GM20431 (cell line): ENCODE measurements at regions not wholly inside any gene's neighbourhood (a gene's known extent, or its start where the extent isn't known, plus 50 kb on each side); places are given as distances from the start of the nearest gene placed in this dataset.
"Not testable (repeated sequence)": the region's sequence is repeated elsewhere in the genome, so short reads cannot be mapped to it uniquely, and the experiment has no call there.

Source experiments
- in situ Hi-C: fragments of 300-500 bp; cut with MseI, MboI; formaldehyde crosslinking; loops from one replicate; pipeline ENCODE4 v1.15.0; 2020; ENCODE audit warnings: low sequenced_read_pairs; ENCODE audit not compliant: unreplicated experiment

- in situ Hi-C loops: no loop called here
Measured at GRCh38 chr5:120124961-120125360, 339.1 kb upstream of the PRR16 start.

- in situ Hi-C loops: not testable (repeated sequence)
Measured at GRCh38 chr5:120132347-120132746, 331.8 kb upstream of the PRR16 start.

- in situ Hi-C loops: no loop called here
Measured at GRCh38 chr5:120134944-120135343, 329.2 kb upstream of the PRR16 start.

DNA sequence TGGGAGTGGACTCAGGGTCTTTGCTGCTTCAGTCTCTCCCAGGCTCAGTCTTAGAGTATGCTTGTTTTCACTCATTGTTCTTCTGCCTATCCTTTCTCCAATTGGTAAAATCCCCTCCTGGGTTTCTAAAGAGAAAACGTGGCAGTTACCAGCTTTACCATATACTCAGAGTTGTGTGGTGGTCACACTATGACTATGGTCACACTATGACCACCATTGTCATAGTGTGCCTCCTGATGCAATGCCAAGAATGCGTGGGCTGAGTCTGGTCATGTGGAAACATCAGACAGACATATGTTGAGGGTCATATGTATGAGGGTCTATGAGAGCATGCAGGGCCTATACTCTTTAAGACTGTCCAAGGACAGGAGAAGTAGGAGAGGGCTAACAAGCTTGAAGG, 326.5 kb upstream of the PRR16 start:
- in situ Hi-C loops: no loop called here

GRCh38 chr5:120139039-120139438, 325.1 kb upstream of the PRR16 start:
- in situ Hi-C loops: no loop called here

- in situ Hi-C loops: no loop called here
Measured at GRCh38 chr5:120140501-120140900, 323.6 kb upstream of the PRR16 start.

DNA sequence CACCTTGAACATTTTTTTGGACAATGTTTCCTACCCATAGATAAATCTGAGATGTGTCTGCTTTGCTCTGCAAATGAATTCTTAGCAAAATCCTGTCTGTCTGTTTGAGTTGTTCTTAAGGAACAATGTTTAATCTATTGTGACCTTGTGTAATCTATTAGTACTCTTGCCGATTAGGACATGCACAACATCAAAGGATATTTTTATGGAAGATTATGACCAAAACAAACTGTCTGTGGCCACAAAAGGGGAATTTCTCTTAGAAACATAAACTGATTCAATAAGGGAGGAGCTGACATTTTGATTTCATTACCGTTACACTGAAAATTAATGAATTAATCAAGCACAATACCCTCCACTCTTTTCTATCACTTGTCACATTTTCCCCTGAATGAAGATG, 323.0 kb upstream of the PRR16 start:
- in situ Hi-C loops: no loop called here

DNA sequence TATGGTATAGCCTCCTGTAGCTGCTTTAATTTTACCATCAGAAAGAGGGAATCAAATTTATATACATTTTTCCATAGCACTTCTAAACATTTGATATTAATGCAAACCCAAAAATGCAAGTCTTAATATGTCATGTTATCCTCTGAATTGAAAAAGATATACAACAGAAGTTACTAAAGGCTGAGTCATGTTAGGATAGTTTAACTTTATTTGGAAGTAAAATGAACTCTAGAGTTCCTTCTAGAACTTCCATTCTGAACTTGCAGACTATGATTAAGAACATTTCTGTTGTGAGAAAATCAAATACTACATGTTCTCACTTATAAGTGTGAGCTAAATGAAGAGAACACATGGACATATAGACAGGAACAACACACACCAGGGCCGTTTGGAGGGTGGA, 317.3 kb upstream of the PRR16 start:
- in situ Hi-C loops: no loop called here

GRCh38 chr5:120147911-120148310, 316.2 kb upstream of the PRR16 start:
- in situ Hi-C loops: not testable (repeated sequence)

GRCh38 chr5:120150770-120151169, 313.3 kb upstream of the PRR16 start:
- in situ Hi-C loops: no loop called here

GRCh38 chr5:120151181-120151580, 312.9 kb upstream of the PRR16 start:
- in situ Hi-C loops: no loop called here

DNA sequence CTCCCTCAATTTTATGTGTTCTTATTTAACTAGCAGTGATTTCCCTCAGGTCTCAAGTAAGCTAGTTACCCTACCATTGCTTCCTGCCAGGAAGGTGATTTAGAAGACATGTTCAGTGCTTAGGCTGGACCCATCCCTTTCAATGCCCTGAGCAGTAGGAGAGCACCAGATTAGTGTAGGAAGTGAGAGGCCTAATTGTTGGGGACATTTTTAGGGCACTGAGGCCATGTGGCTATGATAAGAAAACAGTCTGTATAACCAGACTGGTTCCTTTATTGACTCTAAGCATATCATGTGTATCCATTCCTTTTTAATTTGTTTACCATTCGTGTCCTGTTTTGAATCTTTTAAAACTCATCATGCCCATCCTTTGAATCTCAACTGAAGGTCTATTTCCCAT, 312.3 kb upstream of the PRR16 start:
- in situ Hi-C loops: no loop called here

GRCh38 chr5:120152472-120152871, 311.6 kb upstream of the PRR16 start:
- in situ Hi-C loops: no loop called here

GRCh38 chr5:120152931-120153330, 311.2 kb upstream of the PRR16 start:
- in situ Hi-C loops: no loop called here

GRCh38 chr5:120153551-120153950, 310.5 kb upstream of the PRR16 start:
- in situ Hi-C loops: no loop called here

- in situ Hi-C loops: no loop called here
Measured at GRCh38 chr5:120155873-120156272, 308.2 kb upstream of the PRR16 start.

DNA sequence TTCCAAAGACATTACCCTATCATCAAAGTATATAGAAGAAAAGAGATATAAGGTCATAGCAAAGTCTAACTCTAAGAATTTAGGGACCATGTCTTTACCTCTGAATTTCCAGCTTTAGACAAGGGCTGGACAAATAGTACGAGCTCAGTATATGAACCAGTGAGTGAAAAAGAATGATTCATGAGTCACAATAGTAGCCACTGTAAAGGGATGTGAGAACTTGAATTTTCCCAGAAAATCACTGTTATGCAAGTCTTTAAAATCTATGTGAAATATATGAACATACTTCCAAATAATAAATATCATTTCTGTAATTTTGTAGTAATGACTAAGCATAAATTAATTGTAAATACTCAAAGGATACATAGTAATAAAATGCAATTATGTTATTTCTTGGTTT, 305.9 kb upstream of the PRR16 start:
- in situ Hi-C loops: no loop called here

GRCh38 chr5:120159155-120159554, 304.9 kb upstream of the PRR16 start:
- in situ Hi-C loops: no loop called here

DNA sequence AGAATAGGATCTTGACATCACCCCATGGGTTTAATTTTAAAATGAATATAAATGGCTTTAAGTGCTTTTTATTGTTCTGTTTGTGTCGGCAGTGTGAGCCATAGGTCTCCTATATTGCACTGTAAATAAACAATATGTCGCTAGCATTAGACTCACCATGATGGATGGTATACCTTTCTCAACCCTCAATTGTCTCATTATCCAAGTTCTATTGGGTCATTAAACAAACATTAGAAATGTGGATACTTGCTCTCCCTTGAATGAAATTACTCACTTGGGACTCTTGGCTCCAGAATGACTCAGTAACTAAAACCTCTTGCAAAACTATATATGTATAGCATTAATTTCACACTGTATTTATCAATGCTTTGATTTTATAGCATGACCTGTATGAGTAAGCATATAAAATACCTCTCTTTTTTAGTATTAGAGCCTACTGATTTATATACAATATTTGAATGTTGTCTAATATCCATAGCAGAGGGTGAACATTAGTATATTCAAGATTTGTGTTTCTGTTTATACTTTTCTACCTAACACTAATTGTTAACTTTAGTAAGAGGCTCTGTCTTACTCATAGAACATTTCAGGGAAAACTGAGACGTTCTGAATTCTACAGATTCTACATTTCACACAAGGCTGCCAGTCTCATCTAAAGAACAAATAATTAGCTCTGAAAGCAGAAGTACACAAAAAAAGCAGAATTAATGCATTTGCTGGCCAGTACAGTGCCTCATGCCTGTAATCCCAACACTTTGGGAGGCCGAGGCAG, 303.8 kb upstream of the PRR16 start:
- in situ Hi-C loops: no loop called here

DNA sequence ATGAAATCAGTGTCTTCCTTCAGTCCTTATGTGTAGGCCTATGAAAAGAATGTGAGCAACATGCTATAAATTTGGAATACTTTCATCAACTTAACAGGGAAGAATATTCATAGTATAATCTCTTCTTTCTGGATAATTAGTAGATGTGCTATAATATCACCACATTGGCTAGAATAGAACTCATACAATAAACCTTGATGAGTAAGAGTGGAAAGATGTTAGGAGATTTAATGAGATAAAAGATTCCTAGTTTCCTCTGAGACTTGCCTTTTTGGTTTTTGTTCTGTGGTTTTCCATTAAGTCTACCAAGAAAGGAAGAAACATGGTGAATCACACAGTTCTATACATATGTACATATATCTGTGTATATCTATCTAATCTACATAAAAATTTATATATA, 301.8 kb upstream of the PRR16 start:
- in situ Hi-C loops: no loop called here

- in situ Hi-C loops: no loop called here
Measured at GRCh38 chr5:120164037-120164436, 300.1 kb upstream of the PRR16 start.

DNA sequence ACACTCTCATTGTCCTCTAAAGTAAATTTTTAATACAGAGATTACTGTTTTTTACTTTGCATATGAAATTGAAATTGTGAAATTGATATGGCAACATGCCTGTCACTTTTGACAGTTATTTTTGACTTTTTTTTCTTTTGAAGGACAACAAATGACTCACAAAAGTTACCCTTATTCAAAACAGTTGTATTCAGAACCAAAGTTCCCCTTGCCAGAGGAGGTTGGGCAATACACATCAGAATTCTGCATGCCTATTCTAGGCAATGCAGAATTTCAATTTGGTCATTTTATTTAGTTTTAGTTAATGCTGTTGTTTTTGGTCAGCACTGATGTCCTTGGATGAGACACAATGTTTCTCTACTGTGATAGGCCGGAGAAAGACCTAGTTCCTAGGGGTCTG, 299.1 kb upstream of the PRR16 start:
- in situ Hi-C loops: no loop called here
